ENCODE measurements at regions not wholly inside any gene's neighbourhood (a gene's known extent, or its start where the extent isn't known, plus 50 kb on each side); places are given as distances from the start of the nearest gene placed in this dataset.

DNA sequence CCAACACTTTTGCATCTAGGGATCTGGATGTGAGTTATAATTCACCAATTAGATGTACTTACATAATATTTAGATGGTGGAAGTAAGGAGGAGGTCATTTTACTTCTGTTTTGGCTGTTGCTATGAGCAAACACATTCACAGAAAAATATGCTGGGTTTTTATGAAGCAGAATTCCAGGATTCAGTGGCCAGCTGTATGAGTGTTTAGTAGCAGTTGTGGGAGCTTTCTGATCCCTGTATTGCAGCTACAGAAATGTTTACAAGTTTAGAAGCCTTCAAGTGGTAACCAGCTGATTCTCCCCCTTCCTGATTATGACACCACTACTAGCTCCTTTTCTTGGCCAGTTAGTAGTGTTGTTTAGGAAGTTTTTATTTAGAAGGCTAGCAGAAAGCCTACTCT lies 177.0 kb downstream of the TENT5A start:
- intact Hi-C loops (cut with DNase I) = no loop called here
- no peak for TF ChIP-seq POLR2A (IDR thresholded peaks at IDR 0.05)
- TF ChIP-seq, protein P1, sequence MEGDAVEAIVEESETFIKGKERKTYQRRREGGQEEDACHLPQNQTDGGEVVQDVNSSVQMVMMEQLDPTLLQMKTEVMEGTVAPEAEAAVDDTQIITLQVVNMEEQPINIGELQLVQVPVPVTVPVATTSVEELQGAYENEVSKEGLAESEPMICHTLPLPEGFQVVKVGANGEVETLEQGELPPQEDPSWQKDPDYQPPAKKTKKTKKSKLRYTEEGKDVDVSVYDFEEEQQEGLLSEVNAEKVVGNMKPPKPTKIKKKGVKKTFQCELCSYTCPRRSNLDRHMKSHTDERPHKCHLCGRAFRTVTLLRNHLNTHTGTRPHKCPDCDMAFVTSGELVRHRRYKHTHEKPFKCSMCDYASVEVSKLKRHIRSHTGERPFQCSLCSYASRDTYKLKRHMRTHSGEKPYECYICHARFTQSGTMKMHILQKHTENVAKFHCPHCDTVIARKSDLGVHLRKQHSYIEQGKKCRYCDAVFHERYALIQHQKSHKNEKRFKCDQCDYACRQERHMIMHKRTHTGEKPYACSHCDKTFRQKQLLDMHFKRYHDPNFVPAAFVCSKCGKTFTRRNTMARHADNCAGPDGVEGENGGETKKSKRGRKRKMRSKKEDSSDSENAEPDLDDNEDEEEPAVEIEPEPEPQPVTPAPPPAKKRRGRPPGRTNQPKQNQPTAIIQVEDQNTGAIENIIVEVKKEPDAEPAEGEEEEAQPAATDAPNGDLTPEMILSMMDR (IDR thresholded peaks at IDR 0.05) = no peak
- ATAC-seq = no peak
- Histone ChIP-seq H3K4me1 (no peaks in the 10 kb centered on the region), H3K36me3 (no peaks in the 10 kb centered on the region), H3K4me3 (no peak overlapping the region), H3K9me3 (no peaks in the 10 kb centered on the region), H3K27ac (no peak overlapping the region), H3K27me3 (no peaks in the 10 kb centered on the region)
- DNase-seq = no peak

DNA sequence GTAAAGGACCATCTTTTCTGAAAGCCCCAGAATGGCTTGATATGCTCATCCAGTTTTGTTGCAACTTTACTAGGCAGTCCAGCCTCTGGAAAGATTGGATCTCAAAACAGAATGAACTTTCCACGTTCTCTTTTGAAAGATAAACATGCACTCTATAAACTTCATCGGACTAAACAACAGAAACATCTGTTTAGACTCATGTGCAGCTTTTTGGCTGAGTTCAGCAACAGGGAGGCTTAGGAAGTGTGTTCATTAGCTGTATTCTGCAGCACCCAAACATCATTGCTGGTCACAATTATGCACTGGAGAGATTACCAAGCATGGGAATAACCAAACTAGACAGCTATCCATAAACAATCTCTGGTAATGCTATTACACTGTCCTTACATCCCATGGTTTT lies 180.5 kb downstream of the TENT5A start:
- peak in 1 of 4 donors; percentile 20 for ATAC-seq

DNA sequence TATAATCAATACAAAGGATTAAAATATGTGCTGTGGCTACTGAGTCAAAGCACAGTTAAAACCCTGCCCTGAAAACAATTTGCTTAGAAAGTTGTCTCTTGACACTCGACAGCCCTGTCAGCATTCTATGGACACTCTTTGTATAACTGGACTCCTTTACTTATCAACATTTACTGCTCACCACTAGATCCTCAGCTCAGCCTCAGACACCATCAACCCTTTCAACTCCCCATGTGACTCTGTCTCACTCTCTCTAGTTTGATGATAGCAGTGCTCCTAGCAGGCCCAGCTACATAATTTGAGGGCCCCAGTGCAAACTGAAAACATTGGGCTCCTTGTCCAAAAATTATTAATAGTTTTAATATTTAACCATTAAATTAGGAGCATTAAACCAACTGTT lies 181.8 kb downstream of the TENT5A start:
- intact Hi-C loops (cut with DNase I) = no loop called here
- H3K27ac ChIP-seq = no peak overlapping the region
- no peak for TF ChIP-seq POLR2A (IDR thresholded peaks at IDR 0.05)
- TF ChIP-seq, protein P1 (IDR thresholded peaks at IDR 0.05) = no peak
- no peak for DNase-seq
- no peaks in the 10 kb centered on the region for H3K9me3 ChIP-seq
- no peaks in the 10 kb centered on the region for H3K36me3 ChIP-seq
- no peak overlapping the region for H3K4me3 ChIP-seq
- no peaks in the 10 kb centered on the region for H3K4me1 ChIP-seq
- H3K27me3 ChIP-seq = no peaks in the 10 kb centered on the region
- no CpG with 5 or more reads among the region's 1 CpG for WGBS (ENCODE audit: insufficient coverage, low coverage, low lambda C conversion rate, missing lambda C conversion rate)
- no peak for ATAC-seq

More for the DNA sequence above, 180.5 kb downstream of the TENT5A start:
- H3K9me3 ChIP-seq = no peaks in the 10 kb centered on the region
- H3K36me3 ChIP-seq = no peaks in the 10 kb centered on the region
- TF ChIP-seq, protein P1 (IDR thresholded peaks at IDR 0.05) = no peak
- TF ChIP-seq POLR2A (IDR thresholded peaks at IDR 0.05) = no peak
- 31% methylated on average over 2 of the region's 2 CpGs for WGBS (ENCODE audit: insufficient coverage, low coverage, low lambda C conversion rate, missing lambda C conversion rate)
- DNase-seq = no peak
- H3K27me3 ChIP-seq = no peaks in the 10 kb centered on the region
- no peaks in the 10 kb centered on the region for H3K4me1 ChIP-seq
- intact Hi-C loops (cut with DNase I) = no loop called here
- no peak overlapping the region for H3K27ac ChIP-seq
- H3K4me3 ChIP-seq = no peak overlapping the region

DNA sequence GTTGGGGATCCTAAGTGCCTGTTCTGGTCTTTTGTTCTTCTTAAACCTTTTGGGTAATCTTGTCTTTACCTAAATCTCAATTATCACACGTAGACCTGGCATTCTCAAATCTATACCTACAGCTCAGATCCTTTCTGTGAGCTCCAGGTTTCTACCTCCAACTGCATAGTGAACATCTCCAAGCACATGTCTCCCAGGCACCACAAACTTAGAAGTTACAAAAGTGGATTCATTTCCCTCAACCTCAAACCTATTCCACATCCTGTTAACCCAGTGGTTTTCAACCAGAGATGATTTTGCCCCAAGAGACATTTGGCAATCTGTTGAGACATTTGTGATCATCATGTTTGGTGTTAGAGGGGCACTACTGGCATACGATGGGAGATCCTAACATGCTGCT lies 183.5 kb downstream of the TENT5A start:
- DNase-seq (no peak), ATAC-seq (no peak)
- 72% methylated on average over 2 of the region's 2 CpGs for WGBS (ENCODE audit: insufficient coverage, low coverage, low lambda C conversion rate, missing lambda C conversion rate)
- no peak overlapping the region for H3K4me3 ChIP-seq
- intact Hi-C loops (cut with DNase I) = no loop called here
- no peaks in the 10 kb centered on the region for H3K36me3 ChIP-seq
- no peaks in the 10 kb centered on the region for H3K27me3 ChIP-seq
- H3K27ac ChIP-seq = no peak overlapping the region
- TF ChIP-seq POLR2A (IDR thresholded peaks at IDR 0.05) = no peak
- TF ChIP-seq, protein P1 (IDR thresholded peaks at IDR 0.05) = no peak
- H3K4me1 ChIP-seq = no peaks in the 10 kb centered on the region
- H3K9me3 ChIP-seq = no peaks in the 10 kb centered on the region

DNA sequence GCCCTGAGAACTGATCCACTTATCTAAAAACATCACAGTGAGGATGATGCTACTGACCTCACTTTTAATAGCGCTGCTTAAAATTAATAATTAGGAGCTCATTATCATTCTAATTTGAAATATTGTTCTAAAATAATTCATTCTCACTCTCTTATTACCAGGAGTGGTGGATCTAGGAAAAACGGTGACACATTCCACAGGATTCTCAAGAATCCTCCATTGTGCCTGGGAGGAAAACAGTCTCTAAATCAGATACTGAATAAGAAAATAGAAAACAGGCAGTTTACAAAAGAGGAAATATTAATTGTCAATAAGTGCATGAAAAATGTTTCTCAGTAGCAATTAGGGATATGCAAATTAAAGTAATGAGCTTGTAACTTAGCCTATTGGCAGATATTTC lies 187.4 kb downstream of the TENT5A start:
- Histone ChIP-seq H3K27ac (no peak overlapping the region), H3K4me3 (no peak overlapping the region), H3K36me3 (no peaks in the 10 kb centered on the region), H3K4me1 (peaks cover 0 to 21% (median 7%) of the 10 kb centered on the region in 4 donors), H3K9me3 (no peaks in the 10 kb centered on the region), H3K27me3 (no peaks in the 10 kb centered on the region)
- DNase-seq (no peak), ATAC-seq (no peak)
- TF ChIP-seq, protein P1 (IDR thresholded peaks at IDR 0.05) = no peak
- no peak for TF ChIP-seq POLR2A (IDR thresholded peaks at IDR 0.05)
- intact Hi-C loops (cut with DNase I) = no loop called here
- WGBS (ENCODE audit: insufficient coverage, low coverage, low lambda C conversion rate, missing lambda C conversion rate) = 88% methylated on average over 2 of the region's 2 CpGs
